HG02610 (cell line): ENCODE measurements at regions not wholly inside any gene's neighbourhood (a gene's known extent, or its start where the extent isn't known, plus 50 kb on each side); places are given as distances from the start of the nearest gene placed in this dataset.
A peak's percentile ranks its signal among the peaks of the same experiment; 100 is the strongest.
"Not testable (repeated sequence)": the region's sequence is repeated elsewhere in the genome, so short reads cannot be mapped to it uniquely, and the experiment has no call there.

Experiments used
- ATAC-seq: cut with Tn5 transposase; IDR thresholded peaks from one replicate; pipeline ENCODE4 v1.9.1; 2021; ENCODE audit warnings: mild to moderate bottlenecking, moderate library complexity; ENCODE audit not compliant: unreplicated experiment

DNA sequence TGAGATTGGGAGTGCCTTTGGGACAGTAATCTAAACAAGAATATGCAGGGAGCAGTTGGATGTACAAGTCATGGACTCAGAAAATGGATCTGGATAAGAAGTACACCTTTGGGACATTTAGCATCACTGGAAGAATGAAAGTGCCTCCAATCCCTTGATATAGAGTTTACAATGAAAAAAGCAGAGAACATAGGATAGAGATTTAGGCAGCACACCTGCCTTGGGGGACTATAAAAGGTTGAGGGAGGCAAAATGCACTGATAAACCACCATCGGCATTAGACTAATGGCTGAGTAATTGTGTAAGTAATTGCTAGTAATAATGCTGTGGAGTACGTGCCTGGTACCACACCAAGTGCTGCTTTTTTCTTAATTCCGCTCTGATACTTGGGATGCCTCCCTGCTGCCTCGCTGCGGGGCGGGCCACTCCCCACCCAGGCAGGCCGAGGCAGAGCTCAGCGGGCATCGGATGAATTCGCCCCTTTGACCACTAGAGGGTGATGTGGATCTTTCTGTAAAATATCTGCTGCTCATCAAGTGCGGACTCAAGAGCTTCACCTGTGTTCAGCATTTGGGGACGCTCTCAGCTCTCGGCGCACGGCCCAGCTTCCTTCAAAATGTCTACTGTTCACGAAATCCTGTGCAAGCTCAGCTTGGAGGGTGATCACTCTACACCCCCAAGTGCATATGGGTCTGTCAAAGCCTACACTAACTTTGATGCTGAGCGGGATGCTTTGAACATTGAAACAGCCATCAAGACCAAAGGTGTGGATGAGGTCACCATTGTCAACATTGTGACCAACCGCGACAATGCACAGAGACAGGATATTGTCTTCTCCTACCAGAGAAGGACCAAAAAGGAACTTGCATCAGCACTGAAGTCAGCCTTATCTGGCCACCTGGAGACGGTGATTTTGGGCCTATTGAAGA, 99.9 kb downstream of the ANKRD18B start:
- ATAC-seq = peak; percentile 61

DNA sequence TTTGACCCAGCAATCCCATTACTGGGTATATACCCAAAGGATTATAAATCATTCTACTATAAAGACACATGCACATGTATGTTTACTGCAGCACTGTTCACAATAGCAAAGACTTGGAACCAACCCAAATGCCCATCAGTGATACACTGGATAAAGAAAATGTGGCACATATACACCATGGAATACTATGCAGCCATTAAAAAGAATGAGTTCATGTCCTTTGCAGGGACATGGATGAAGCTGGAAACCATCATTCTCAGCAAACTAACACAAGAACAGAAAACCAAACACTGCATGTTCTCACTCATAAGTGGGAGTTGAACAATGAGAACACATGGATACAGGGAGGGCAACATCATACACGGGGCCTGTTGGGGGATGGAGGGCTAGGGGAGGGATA, 104.3 kb downstream of the ANKRD18B start:
- not testable (repeated sequence) for ATAC-seq

DNA sequence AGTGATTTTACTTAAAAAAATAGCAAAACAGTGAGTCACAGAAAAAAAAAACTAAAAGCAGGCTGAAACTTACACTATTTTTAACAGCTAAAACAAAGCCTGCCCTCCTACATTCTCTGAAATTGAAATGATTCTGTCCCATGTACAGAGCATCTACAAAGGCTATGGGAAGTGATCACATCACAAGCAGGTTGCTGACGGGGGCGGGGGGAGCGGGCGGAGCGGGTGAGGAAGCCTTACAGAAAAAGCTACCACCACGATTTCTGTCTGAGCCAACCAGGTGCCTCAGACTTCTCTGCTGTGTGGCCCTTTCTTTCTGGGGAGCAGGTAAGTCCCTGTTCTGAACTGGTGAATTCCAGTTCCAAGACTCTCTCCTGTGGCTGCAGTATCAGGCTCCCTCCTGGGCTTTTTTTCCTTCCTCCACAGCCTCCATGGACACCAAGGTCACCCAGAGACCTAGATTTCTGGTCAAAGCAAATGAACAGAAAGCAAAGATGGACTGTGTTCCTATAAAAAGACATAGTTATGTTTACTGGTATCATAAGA, 104.9 kb downstream of the ANKRD18B start:
- no peak for ATAC-seq

DNA sequence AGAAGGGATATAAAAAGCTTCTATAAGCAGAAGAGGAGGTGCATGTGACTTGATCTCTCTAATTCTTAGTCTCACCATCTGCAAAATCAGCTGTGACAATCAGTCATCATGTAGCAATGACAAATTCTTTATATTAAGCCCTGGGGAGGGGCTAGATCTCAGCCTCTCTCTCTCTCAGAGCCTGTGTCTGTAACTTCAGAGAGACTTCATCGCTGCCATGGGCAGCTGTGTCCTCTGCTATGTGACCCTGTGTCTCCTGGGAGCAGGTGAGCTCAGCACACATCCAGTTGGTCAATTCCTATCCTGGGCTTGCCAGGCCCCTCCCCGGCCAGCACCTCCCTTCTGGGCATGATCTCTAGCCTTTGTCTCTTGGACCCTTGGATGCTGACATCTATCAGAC, 109.6 kb downstream of the ANKRD18B start:
- ATAC-seq = no peak

DNA sequence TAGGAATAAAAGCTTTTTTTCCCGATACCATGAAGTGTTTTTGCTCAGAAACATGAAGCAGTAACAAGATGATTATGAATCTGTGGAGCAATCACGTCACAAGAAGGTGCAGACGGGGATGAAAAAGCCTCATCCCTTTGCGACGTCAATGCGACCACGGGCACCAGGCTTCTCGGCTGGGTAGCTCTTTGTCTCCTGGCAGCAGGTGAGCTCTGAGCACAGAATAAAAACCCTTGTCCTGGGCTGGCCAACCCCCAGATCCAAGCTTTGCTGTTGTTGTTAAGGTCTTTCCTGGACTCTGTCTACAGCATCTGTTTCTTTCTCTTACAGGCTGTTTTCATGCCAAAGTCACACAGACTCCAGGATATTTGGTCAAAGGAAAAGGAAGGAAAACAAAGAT, 113.8 kb downstream of the ANKRD18B start:
- ATAC-seq = no peak

DNA sequence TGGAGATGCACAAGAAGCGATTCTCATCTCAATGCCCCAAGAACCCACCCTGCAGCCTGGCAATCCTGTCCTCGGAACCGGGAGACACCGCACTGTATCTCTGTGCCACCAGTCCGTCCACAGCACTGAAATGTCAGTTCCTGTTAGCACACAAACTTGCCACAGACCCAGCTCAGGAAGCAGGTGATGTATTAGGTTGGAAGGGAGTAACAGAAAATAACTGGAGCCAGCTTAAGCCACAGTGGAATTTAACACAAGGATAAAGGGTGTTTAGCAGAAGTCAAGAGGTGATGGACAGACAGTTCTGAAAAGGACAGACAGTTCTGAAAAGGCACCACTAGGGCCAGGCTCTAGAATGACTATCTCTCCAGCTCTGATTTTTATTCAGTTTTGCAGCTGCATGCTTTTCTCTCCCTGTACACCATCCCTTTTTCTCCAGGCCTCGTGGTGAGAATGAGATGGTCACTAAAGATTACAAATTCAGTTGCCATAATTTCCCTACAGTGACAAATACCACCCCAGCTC, 114.4 kb downstream of the ANKRD18B start:
- ATAC-seq = no peak

DNA sequence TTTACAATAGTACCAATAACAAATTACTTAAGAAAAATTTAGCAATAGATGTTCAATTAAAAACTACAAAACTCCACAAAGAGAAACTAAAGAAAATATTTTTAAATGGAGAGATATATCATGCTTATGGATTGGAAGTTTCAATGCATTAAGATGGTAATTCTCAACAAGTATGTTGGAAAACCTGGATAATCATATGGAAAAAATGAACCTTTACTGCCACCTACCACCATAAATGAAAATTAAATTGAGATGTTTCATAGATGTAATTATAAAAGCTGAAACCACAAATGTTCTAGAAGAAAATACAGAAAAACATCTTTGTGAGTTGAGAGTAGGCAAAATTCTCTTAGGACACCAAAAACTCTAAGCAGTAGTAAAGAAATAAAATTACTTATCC, 121.7 kb downstream of the ANKRD18B start:
- ATAC-seq = no peak

DNA sequence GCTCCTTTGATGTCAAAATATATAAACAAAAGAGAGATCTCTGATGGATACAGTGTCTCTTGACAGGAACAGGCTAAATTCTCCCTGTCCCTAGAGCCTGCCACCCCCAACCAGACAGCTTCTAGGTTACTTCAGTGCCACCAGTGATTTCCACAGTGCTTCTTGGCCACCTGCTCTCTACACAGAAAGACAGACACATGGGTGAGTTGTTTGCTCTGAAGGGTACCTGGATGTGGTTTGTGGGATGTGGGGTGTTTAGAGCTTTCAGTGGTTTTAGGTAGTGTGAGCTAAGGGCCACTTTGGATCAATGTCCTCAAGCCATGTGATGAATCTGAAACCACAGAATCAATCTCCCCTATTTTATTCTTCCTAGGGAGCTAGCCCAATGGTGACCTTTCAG, 125.4 kb downstream of the ANKRD18B start:
- ATAC-seq = no peak

DNA sequence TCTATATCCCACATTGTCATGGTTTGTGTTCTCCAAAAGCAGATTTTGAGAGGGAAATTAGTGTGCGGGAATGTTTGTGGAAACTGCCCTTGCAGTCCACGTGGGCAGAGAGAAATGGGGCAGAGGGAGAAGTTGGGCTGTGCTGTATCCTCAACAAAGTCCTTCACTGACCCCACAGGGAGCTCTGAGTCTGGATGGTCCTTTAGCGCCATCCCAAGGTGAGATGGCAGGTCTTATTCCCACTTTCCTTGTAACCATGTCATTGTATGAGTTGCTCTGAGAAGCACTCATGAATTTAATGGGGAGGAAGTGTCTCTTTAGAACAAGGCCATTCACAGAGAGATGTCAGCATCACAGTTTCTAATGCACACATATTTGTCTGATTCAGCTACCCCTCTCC, 127.1 kb downstream of the ANKRD18B start:
- ATAC-seq = no peak

DNA sequence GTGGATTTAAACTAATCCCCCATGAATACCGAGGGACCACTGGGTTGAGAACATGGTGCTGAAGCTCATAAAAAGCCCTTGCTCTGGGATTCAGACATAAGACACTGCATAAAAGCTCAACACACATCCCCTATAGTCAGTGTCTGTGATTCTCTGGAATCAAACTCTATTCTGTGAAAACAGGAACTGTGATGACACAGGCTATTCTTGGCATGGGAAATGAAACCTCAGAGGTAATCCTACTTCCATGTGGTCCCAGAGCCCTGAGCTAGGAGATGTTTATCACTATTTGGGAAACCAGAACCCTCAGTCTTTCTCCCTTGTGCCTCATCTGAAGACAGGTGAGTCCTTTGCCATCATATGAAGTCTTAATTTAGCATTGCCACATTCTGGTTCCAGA, 135.4 kb upstream of the PRSS3 start:
- ATAC-seq = no peak

DNA sequence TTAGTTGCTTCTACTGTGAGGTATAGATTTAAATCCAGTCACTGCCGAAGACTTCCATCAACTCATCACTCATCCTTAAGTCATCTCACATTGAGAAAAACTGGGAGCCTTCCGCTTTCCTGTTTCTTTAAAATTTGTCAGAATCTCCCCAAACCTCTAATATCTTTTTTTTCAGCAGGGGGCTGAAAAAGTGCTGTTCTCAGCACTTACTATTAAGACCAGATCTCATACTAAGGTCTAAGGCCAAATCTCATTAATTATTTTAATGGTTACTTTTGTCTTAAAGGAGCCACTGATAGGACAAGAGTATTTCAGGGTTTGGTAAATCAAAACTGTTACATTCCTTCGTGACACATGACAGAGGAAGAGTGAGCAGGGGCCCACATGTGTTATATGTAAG, 134.6 kb upstream of the PRSS3 start:
- ATAC-seq = no peak

DNA sequence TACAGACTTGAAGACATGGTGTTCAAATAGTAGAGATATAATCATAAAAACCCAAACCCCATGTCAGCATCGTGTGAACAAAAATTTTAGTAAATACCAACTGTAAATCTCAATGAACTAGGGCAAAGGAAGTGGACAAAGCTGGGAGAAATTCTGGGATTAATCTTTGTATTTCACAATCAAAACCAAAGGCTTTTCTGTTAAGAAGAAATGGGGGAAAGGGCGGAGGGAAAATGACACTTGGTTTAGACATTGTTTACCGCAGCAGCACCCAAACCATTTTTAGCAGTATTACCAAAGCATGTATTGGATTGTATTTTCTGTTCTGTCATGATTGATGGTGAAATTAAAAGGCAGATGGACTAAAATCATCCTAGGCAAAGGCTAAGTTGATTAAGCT, 134.2 kb upstream of the PRSS3 start:
- no peak for ATAC-seq

DNA sequence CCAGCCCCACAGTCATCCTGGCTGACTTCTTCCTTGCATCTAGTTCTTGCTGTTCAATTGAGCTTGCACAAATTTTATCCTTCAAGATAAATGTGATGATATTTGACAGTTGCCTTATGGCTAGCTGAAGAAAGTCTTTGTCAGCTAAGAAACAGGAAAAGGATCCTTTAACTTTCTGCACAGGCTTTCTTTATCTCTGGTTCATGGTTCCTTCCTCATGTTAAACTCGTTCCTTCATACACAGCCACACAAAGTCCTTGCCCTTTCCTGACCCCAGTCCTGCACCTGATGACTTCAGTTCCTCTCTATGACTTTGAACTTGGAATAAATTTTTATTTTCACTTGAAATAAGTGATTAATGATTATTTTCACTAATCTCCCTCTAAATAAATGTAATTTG, 132.5 kb upstream of the PRSS3 start:
- ATAC-seq = no peak

DNA sequence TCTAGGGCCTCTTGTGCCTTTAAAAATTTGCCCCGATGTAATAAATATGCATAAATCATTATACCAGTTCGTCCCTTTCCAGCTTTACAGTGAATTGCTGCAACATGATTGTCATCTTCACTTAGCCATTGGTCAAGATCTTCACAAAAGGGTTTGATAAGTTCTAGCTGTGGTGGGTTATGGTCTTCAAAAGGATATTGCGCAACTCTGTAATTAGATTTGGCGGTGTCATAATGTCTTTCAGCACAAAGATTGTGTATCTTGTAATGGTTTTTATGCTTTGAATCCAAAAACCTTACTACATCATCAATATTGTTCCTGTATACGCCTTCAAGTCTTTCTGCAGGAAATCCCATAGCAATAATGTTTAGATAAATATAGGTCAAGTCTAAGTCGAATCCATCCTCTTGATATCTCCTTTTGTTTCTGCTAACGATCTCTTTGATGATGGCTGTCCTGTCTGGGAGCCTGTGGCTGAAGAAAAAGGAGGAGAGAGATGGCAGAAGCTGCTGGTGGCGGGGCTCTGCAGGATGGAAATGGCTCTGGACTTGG, 119.1 kb upstream of the PRSS3 start:
- ATAC-seq = not testable (repeated sequence)

DNA sequence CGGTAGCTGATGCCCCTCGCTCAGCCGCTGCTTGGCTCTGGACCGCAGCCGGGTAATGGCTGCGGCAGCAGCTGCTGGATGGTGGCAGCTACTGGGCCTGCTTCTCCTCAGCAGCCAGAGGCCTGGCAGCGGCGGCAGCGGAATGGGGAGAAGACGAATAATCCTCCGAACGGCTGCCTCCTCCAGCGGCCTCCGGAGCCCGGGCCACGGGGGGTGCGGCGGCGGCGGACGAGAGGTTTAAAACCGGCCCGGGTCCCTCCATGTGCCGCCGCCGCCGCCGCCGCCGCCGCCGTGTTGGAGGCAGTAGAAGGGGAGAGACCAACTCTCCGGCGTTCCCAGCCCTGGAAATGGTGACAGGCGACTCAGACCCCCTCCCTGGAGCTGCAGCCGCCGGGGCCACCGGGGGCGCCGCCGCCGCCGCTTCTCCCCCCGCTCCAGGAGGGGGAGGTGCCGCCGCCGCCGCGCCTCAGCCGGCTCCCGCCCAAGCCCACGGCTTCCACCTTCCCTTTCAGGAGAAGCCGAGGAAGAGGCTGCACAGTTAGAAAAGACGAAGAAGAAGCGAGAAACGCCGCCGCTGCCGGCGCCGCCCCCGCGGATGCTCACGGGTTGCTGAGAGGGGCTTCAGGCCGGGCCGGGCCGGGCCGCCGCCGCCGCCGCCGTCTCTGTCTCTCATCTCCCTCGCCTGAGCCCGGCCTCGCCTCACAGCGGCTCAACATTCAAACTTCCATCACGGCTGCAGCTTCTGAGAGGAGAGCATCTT, 118.4 kb upstream of the PRSS3 start:
- ATAC-seq = no peak

DNA sequence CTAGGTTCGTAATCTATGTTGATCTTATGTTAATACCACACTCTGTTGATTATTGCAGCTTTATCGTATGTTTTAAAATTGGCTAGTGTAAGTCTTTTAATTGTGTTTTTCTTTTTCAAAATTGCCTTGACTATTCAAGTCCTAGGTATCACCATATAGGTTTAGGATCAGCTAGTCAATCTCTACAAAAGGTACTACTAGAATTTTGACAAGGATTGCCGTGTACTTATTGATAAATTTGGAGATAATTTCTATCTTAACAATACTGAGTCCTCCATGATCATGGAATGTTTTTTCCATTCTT, 117.9 kb upstream of the PRSS3 start:
- no peak for ATAC-seq

DNA sequence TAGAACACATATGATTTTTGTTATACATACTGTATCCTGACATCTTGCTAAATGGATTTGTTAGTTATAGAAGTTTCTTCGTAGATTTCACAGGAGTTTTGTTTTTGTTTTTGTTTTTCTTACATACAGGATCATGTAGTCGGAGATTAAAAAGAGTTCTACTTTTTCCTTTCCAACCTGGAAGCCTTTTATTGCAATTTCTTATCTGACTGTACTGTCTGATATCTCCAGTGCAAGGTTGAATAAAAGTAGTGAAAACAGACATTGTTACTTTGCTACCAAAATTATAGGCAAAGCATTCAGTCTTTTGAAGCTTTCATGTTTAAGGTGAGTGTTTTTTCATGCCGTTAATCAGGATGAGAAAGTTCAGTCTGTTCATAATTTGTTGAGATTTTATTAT, 117.4 kb upstream of the PRSS3 start:
- ATAC-seq = no peak

DNA sequence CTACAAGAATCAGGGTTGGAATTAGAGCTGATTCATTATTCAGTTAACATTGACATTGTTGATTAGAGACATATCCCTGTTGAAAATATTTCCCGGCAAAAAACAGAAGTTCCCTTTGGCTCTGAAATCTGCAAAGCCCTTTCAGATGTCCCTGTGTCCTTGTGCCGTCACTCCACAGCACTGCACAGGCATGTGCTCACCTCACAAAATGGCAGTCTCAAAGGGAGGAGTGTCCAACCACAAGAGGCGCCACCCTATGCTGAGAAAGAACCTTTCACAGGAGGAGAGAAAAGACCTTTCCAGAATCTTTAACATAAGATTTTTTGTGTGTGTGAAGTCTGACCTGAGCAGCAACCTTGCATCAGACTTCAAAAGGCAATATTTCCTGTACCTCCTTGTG, 112.8 kb upstream of the PRSS3 start:
- no peak for ATAC-seq

DNA sequence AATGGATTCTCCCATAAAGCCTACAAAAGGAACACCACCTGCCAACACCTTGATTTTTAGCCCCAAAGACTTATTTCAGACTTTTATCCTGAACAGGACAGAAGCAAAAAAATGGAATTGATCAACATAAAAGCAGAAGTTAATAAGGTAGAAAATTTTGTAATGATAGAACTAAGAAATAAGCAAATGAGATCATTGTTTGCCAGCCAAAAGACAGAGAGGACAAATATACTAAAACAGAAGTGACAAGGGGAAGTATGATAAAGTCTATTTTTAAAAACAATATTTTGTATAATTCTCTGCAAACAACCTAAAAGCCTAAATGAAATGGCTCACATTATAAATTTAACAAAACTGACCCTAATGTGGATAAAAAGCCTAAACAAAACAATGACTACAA, 110.5 kb upstream of the PRSS3 start:
- ATAC-seq = no peak

DNA sequence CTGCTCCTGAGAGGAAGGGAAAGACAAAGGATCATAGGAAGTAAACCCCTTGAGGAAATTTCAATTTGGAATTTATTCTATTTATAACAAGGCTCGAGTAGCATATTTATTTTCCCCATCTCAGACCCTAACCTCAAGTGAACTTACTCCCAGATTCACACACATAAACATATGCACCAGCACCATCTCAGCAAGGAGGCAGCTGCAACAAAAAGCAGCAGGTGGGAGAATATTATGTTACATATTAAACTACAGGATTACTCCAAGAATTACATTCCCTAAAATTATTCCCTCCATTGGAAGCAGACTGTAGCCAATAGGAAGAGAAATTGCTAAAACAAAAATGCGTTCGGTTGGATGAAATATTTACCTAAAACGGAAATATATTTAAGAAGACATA, 108.4 kb upstream of the PRSS3 start:
- no peak for ATAC-seq

DNA sequence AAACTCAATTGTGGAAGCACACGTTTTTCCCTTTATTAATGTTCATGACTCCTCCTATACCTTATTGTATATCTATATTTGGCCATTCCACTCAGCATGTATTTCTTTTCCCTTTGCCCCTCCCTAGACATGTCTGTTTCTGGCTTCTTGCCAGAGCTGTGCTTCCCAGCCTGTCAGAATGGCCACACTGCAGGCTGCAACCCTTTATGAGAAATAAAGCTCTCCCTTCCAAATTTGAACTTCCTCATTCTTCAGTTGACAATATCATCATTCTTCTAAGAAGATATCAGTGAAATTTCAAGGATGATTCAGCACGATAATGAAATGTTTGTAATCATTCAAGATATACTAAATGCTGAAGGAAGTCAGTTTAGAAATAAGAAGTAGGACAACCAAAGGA, 107.6 kb upstream of the PRSS3 start:
- no peak for ATAC-seq
